ENCODE measurements at regions not wholly inside any gene's neighbourhood (a gene's known extent, or its start where the extent isn't known, plus 50 kb on each side); places are given as distances from the start of the nearest gene placed in this dataset.

- no peak for DNase-seq (ENCODE audit: low read depth in 2 of 2)
Measured at GRCh38 chr18:75681538-75682115, 254.1 kb upstream of the SMIM21 start.

DNA sequence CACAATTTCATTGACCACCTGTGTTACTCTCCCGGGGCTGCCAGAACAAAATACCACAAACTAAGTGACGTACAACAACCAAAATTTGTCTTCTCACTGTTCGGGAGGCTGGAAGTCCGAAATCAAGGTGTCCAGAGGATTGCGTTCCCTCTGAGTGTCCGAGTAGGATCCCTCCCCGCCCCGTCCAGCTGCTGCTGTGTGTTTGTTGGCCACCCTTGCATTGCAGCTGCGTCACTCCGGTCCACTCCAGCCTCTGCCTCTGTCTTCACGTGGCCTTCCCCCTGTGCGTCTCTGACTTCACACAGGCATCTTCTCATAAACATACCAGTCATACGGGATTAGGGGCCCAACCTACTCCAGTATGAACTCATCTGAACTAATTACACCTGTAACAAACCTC is 251.8 kb upstream of the SMIM21 start:
- DNase-seq (ENCODE audit: low read depth in 2 of 2), result no peak

- DNase-seq (ENCODE audit: low read depth in 2 of 2), result no peak
Measured at GRCh38 chr18:75678627-75679026, 251.1 kb upstream of the SMIM21 start.

DNA sequence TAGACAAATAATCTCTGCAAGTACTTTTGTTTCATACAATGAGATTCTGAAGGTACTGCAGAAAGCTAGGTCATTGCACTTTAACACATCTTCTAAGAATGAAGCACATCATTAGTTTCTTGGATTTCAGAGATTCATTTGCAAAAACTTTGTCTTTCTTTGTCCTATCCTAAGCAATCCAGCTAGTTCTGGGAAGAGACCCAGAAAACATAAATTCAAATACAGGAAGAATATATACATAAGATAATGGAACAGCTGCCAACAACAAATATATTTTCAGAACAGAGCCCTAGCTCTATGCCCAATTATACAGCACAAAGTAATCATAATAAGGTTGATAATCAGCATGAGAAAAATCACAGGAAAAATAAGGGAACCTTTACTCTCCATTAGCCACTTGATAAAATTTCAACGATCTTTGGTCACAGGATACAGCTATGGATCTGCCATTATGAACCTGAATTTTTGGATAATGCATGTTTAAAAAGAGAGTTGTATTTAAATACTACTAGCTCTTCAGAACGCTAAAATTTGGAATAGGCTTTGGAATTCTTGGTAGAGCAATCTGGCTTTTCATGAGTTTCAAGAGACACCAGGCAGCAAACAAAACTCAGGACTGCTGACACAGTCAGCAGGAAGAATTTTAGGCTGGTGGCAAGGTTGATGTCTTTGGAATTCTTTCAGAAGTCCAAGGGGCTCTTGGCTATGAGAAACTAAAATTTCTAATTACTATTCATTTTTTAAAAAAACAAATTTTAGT is 250.4 kb upstream of the SMIM21 start:
- DNase-seq (ENCODE audit: low read depth in 2 of 2), result no peak

DNA sequence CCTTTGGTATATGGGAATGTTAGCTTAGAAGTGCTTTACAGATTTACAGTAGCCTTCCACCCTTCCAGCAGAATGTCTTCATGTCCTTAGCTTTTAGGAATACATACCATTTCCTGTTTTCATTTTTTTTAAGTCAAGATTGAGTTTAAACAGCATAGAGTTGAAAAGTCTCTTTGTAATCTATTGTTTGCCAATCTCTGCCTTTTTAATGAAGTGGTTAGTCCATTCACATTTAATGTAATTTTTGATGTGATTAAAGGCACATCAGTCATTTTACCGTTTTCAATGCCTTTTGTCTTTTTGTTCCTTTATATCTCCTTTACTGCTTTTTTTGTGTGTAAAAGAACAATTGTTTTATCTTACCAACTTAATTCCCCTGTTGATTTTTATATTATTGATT is 233.4 kb upstream of the SMIM21 start:
- DNase-seq (ENCODE audit: low read depth in 2 of 2), result no peak

DNA sequence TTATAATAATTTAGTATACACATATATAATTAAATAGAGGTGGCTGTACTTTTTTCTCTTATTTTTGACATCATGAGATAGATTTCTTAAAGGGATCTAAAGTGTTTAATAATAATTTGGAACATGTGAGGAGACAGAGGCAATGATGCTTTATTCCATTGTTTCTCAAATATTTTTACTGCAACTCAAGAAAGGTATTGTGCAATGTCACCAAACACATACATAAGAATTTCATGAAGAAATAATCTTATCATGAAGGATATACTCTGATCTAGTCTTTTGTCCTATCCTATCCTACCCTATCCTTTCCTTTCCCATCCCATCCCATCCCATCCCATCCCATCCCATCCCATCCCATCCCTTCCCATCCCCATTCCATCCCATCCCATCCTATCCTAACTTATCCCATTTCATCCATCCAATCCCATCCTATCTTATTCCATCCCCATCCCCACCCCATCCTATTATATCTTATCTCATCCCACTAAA is 232.1 kb upstream of the SMIM21 start:
- DNase-seq (ENCODE audit: low read depth in 2 of 2), result no peak

GRCh38 chr18:75658330-75658729 is 230.8 kb upstream of the SMIM21 start:
- no peak for DNase-seq (ENCODE audit: low read depth in 2 of 2)

DNA sequence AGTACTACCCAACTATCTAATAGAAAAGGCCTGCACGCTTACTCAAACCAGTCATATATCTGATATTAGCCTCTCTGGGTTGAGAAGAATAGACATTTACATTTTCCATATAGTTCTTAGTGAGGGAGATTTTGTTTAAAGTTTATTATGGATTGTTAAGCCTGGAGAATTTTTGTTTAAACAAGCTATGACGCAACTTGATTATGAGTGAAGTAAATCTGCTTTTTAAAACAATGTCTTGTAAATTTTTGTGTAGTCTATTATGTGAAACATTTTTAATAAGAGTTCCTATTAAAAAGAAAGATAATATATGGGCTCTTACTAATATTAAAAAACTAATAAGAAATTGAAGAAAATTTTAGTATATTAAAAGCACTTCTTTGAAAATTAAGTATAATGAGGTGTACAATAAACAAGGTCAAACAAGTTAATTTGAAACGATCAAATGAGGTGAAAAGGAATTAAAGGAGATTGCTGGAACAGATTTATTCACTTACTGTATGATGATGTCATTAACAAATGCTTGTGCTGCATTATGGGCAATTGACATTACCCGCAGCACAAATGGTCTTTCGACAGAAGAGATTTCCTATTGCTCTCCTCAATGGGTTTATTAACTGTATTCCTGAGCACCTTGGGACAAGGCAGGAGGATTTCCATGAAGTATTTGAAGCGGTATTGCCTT is 229.2 kb upstream of the SMIM21 start:
- DNase-seq (ENCODE audit: low read depth in 2 of 2), result no peak

GRCh38 chr18:75656035-75656434 is 228.5 kb upstream of the SMIM21 start:
- DNase-seq (ENCODE audit: low read depth in 2 of 2), result no peak

- peak; percentile 11 to 18 for DNase-seq (ENCODE audit: low read depth in 2 of 2)
Measured at GRCh38 chr18:75654851-75655751, 227.6 kb upstream of the SMIM21 start.

DNA sequence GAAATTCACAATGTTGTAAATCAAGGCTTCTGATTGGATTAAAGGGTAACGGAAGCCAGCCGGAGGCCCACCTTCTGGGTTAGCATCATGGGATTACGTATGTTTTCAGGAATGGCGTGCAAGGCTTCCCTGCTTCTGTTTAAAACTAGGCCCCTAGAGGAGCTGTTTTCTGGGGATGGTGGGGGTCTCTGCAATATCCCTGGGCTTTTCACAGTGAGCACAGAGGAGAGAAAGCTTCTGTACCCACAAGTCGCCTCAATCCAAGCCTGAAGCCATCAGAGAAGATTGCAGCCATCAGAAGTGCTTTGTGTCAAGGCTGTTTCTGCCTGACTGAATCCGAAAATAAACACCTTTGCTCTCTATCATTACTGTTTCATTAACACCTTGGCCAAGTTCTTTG is 226.9 kb upstream of the SMIM21 start:
- DNase-seq (ENCODE audit: low read depth in 2 of 2), result no peak

- no peak for DNase-seq (ENCODE audit: low read depth in 2 of 2)
Measured at GRCh38 chr18:75652528-75652927, 225.0 kb upstream of the SMIM21 start.

DNA sequence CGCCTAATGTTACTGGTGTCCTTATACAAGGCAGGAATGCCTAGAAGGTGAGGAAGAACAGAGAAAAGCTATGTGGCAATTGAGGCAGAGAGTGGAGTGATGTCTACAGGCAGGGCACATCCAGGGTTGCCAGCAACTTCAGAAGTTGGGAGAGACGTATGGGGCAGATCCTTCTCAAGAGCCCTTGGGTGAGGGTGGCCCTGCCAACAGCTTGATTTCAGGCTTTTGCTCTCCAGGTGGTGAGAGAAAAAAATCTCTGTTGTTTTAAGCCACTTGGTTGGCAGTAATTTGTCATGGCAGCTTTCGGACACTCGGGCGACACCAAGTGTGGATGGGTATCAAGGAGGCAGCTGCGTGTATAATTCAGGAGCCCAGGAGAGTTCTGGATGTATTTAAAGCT is 217.4 kb upstream of the SMIM21 start:
- DNase-seq (ENCODE audit: low read depth in 2 of 2), result no peak

DNA sequence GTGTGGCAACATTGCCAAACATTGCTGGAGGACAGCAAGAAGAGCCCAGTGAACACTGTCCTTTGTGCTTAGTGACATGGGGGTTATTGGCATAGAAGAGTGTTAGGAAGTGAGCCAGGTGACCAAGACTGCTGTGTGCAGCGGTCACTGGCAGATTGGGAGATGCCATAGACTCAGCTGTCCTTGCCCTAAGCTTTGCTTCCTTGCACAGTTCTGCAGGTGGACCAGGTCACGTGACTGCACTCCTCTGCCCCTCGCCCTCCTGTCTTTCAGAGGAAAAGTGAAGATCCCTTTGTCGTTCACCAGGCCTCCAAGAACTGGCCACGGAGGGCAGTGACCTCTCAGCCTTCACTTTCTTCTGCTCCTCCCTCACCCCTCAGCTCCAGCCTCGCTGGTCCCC is 215.6 kb upstream of the SMIM21 start:
- no peak for DNase-seq (ENCODE audit: low read depth in 2 of 2)

DNA sequence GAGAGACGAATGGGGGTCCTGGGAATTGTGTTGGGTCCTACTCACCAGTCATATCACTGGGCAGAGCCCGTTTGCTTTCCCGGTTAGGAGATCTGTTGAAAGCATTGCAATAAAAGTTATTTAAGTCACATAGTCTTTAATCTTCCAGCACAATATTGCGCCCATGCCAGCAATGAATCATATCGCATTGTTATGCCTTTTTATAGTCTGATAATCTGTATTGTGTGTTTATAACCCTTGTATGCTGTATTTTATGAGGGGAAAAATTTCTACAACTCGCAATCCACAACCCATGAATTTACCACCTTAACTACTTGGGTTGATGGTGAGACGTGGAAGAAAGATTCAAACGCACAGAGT is 211.9 kb upstream of the SMIM21 start:
- DNase-seq (ENCODE audit: low read depth in 2 of 2), result no peak

DNA sequence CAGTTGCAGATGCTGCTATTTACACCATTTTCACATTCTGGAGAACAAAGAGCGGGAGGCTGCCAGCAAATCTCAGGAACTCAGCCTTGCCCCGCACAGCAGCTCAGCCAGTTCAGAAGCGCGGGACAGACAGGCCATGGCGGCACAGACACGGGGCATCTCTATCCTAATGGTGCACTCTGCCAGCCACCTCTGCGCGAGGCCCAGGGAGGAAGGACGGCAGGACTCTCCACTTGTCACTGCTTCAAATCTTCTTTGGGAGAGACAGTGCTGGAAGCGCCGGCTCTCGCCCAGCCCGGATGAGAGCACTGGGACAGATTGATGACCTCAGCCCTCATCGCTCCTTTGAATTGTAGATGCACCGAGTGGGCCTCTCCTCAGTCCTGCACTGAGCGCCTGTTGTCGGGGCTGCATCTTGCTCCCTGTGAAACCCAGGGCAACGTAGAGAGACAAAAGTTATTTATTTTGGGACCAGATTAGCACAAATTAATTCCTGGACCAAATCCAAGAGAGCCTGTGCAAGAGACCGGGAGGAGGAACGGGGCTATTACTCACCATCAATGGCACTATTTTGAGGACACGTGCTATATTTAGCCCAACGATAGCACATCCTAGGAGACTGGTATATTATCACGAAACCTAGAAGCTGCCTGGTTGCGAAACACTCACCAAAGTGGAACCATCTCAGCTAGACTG is 211.4 kb upstream of the SMIM21 start:
- peak; percentile 28 to 33 for DNase-seq (ENCODE audit: low read depth in 2 of 2)

DNA sequence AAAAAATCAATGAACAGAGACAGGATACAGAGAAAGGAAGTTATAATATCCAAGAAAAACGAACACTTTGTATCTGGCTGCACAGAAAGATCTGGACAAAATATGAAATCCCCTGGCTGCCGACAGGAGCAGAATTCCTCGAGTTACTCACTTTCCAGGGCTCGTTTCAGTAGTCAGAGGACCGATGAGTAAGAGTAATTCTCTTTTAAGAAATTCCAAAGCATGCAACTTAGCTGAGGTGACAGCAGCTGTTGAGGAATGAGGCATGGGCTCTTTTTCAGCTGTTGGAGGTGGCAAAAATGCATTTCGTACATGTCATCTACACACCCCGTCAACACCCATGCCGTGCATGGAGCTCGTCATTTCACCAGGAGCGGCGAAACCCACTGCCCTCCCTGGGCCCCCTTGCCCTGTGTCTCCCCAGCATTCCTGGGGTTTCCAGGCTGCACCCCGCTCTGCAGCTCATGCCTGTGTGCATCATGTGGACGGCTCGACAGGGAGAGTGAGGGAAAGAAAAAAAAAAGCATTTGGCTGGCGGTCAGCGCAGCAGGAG is 210.8 kb upstream of the SMIM21 start:
- DNase-seq (ENCODE audit: low read depth in 2 of 2), result peak; percentile 57 to 68

GRCh38 chr18:75635096-75635495 is 207.6 kb upstream of the SMIM21 start:
- DNase-seq (ENCODE audit: low read depth in 2 of 2), result no peak

GRCh38 chr18:75625966-75626365 is 198.5 kb upstream of the SMIM21 start:
- no peak for DNase-seq (ENCODE audit: low read depth in 2 of 2)

DNA sequence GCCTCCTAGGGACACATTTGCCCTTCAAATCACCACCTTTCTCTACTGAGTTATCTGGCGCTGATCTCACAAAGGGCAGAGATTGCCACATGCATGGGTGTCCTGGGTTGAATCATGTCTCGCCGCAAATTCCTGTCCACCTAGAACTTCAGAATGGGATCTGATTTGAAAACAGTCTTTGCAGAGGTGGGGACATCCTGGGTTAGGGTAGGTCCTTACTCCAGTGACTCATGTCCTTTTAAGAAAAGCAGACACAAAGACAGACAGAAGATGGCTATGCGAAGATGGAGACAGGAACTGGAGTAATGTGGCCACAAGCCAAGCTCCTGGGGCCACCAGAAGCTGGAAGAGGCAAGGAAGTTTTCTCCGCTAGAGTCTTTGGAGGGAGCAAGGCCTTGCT is 197.4 kb upstream of the SMIM21 start:
- DNase-seq (ENCODE audit: low read depth in 2 of 2), result no peak

GRCh38 chr18:75621818-75622217 is 194.3 kb upstream of the SMIM21 start:
- DNase-seq (ENCODE audit: low read depth in 2 of 2), result no peak

Data from fibroblast of skin of left biceps (primary cell).